IMR-90 (cell line): ENCODE measurements at regions not wholly inside any gene's neighbourhood (a gene's known extent, or its start where the extent isn't known, plus 50 kb on each side); places are given as distances from the start of the nearest gene placed in this dataset.

Experiments used
- CTCF ChIP-seq: conservative IDR thresholded peaks from 2 replicates; pipeline ENCODE4 v1.5.1; 2012; ENCODE audit warnings: mild to moderate bottlenecking, low read depth, low read length, improper control_type of control experiment
- POLR2A ChIP-seq: IDR thresholded peaks from 2 replicates; pipeline ENCODE4 v1.6.1; 2012; ENCODE audit warnings: mild to moderate bottlenecking, low read depth, low read length

DNA sequence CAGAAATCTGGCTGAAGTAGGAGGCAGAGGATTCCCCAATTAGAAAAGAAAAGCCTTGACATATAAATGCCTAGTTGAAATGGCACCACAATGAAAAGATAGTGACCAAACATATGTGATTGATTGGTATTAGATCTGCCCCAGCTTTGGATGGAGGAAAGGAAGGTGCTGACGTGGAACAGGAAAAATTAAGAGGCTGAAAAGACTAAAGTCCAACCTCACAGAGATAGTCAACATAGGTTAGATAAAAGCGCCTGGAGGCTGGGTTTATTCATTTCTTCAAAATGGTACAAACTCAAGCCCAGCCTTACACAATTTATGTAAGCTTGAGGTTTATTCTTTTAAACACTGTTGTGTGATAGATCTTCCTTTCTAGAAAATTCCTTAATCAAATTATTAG lies 129.6 kb downstream of the RPS29 start:
- TF ChIP-seq POLR2A (no peak), CTCF (no peak)
